AG04450 (cell line): ENCODE measurements at regions not wholly inside any gene's neighbourhood (a gene's known extent, or its start where the extent isn't known, plus 50 kb on each side); places are given as distances from the start of the nearest gene placed in this dataset.
"Not testable (repeated sequence)": the region's sequence is repeated elsewhere in the genome, so short reads cannot be mapped to it uniquely, and the experiment has no call there.

Experiments
- CTCF ChIA-PET: fragments of 300-600, 350-600 bp; formaldehyde crosslinking; extraction: SDS; loops from one replicate; lab custom pipeline; 2022; ENCODE audit warnings: antibody characterized with exemption, inconsistent platforms; lab: Charles Lee
- POLR2A ChIA-PET: fragments of 350-600 bp; formaldehyde crosslinking; extraction: SDS; loops from one replicate; lab custom pipeline; 2021; ENCODE audit warnings: antibody characterized with exemption, inconsistent platforms; lab: Yijun Ruan, JAX
- DNase-seq: peaks from one replicate; pipeline ENCODE4 v3.0.0-alpha.2; 2011; ENCODE audit warnings: low read depth, low spot score
- H3K27ac ChIP-seq: one replicate; pipeline ENCODE4 v1.5.1; 2012; ENCODE audit warnings: low read depth, low read length, control low read depth
- H3K27me3 ChIP-seq: one replicate; pipeline ENCODE4 v1.6.0; 2012; ENCODE audit warnings: low read length; ENCODE audit not compliant: control insufficient read depth, insufficient read depth
- H3K4me3 ChIP-seq: 2 replicates; pipeline ENCODE4 v1.5.1; 2011; ENCODE audit warnings: mild to moderate bottlenecking, low read depth, low read length, control low read depth
- H3K9me3 ChIP-seq: 2 replicates; pipeline ENCODE4 v1.5.1; 2012; ENCODE audit warnings: low read length; ENCODE audit not compliant: control insufficient read depth, insufficient read depth
- TF ChIP-seq, protein P1 (sequence below): IDR thresholded peaks from 2 replicates; pipeline ENCODE4 v1.5.1; 2011; ENCODE audit warnings: low read depth, low read length, control low read depth, inconsistent platforms

DNA sequence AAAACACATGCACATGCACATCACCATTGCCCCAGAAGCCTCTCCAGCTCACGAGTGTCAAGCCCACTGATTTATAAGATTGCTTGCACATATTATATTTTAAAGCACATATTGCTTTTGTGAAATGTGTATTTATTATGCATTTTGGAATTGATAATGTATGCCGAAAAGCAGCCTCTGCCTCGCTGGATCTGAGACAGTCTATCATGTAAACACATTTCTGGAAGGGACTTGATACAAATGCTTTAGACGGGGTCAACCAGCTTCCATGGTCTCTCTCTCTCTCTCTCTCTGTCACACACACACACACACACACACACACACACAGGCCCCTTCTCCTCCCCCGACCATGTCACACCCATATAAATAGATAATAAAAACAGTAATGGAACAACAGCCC lies 203.8 kb downstream of the TUBA3C start:
- Histone ChIP-seq H3K27ac (no peak overlapping the region), H3K9me3 (peaks cover 33% of the 10 kb centered on the region), H3K4me3 (no peak overlapping the region), H3K27me3 (no peaks in the 10 kb centered on the region)
- POLR2A ChIA-PET: no interaction called here
- CTCF ChIA-PET: no interaction called here
- DNase-seq: no peak
- TF ChIP-seq, protein P1, sequence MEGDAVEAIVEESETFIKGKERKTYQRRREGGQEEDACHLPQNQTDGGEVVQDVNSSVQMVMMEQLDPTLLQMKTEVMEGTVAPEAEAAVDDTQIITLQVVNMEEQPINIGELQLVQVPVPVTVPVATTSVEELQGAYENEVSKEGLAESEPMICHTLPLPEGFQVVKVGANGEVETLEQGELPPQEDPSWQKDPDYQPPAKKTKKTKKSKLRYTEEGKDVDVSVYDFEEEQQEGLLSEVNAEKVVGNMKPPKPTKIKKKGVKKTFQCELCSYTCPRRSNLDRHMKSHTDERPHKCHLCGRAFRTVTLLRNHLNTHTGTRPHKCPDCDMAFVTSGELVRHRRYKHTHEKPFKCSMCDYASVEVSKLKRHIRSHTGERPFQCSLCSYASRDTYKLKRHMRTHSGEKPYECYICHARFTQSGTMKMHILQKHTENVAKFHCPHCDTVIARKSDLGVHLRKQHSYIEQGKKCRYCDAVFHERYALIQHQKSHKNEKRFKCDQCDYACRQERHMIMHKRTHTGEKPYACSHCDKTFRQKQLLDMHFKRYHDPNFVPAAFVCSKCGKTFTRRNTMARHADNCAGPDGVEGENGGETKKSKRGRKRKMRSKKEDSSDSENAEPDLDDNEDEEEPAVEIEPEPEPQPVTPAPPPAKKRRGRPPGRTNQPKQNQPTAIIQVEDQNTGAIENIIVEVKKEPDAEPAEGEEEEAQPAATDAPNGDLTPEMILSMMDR: no peak

DNA sequence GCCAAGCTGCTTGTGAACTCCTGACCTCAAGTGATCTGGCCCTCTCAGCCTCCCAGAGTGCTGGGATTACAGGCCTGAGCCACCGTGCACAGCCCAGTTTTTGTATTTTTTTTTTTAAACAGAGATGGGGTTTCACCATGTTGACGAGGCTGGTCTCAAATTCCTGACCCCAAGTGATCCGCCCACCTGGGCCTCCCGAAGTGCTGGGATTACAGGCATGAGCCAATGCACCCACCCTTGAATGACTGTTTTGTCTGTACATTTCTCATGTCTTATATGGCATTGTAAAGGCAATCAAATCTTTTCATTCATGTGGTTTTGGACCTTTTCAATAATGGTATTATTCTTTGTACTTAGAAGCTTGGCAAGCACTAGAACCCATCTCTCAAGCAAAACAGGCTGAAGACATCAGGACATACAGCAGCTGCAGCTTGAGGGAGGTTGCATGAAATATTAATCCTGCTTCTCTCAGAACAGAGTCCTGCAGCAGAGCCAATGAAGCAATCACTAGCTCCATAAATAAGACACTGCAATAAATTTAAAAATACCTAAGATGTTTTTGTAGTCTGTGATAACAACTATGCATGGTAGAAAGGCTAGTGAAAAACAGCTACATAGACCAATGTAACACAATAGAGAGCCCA lies 209.9 kb downstream of the TUBA3C start:
- Histone ChIP-seq H3K27me3 (no peaks in the 10 kb centered on the region), H3K27ac (no peak overlapping the region), H3K4me3 (no peak overlapping the region), H3K9me3 (peaks cover 14% of the 10 kb centered on the region; the same call in 1 of the 2 replicates)
- DNase-seq: no peak
- TF ChIP-seq, protein P1: no peak
- ChIA-PET POLR2A (no interaction called here), CTCF (no interaction called here)

DNA sequence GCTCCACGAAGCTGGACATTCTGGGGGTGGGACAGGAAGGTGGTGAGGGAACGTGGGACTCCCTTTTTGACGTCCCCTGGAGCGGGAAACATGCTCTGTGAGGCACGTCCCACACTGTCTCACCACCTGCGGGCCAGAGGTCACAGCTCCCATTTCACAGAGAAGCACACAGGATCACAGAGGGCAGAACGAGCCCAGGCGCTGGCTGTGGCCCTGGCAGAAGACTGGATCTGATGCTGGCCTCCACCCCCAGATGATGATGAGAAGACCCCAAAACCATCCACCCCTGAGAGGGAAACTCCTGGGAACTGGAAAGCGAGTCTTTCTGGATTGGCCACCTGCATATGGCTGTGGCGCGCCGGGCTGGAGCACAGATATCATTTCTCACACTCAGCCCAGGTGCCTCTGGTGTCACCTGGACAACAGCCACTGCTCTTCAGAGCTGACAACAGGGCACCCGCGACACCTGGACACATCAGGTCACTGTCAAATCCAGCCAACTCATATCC lies 216.2 kb downstream of the TUBA3C start:
- Histone ChIP-seq H3K27me3 (no peaks in the 10 kb centered on the region), H3K27ac (no peak overlapping the region), H3K4me3 (no peak overlapping the region), H3K9me3 (peaks cover 55% of the 10 kb centered on the region)
- TF ChIP-seq, protein P1: no peak
- ChIA-PET CTCF (no interaction called here), POLR2A (no interaction called here)
- no peak for DNase-seq

DNA sequence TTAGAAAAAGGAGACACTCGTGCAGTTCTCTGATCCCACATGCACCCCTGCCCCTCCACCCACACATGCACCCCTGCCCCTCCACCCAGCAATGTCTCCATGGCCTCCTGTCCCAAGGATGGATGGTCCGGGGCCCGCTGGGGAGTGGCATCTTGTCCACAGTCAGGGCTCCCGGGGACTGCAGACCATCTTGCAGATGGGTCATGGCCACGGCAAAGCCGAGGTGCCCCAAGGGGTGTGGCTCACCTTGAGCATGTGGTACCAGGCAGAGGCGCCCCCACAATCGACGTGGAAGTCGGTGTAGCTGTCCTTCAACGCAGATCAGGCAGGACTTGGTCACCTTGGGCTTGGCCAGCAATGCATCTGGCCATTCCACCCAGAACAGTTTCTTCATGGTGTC lies 216.7 kb downstream of the TUBA3C start:
- ChIA-PET CTCF (no interaction called here), POLR2A (no interaction called here)
- H3K27ac ChIP-seq: no peak overlapping the region
- H3K4me3 ChIP-seq: no peak overlapping the region
- H3K9me3 ChIP-seq: peaks cover 59% of the 10 kb centered on the region
- no peaks in the 10 kb centered on the region for H3K27me3 ChIP-seq
- TF ChIP-seq, protein P1: no peak
- DNase-seq: no peak

DNA sequence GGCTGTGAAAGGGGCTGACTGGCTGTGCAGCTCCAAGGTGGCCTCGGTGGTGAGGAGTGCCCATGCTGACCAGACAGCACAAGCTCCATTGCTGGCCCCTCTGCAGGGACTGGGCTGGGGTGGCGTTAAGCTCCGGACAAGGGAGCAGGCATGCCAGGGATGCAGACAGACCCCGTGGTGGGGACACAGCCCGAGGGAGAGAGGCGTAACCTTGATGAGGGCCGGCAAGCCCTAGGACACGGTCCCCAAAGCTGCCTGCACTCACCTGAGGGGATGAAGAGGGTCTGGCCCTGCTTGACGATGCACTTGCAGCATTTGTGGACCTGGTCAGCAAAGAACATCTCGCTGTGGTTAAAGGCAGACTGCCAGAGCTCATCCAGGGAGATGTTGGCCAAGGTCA lies 217.9 kb downstream of the TUBA3C start:
- H3K27ac ChIP-seq, CTCF ChIA-PET, DNase-seq, H3K27me3 ChIP-seq, POLR2A ChIA-PET, H3K4me3 ChIP-seq: not testable (repeated sequence)
- H3K9me3 ChIP-seq: peaks cover 69% of the 10 kb centered on the region
